RWPE1 (cell line): ENCODE measurements at regions not wholly inside any gene's neighbourhood (a gene's known extent, or its start where the extent isn't known, plus 50 kb on each side); places are given as distances from the start of the nearest gene placed in this dataset.
"Not testable (repeated sequence)": the region's sequence is repeated elsewhere in the genome, so short reads cannot be mapped to it uniquely, and the experiment has no call there.

Experiments
- CTCF ChIA-PET: fragments of 350-600 bp; sonication (Branson Sonifier 250); formaldehyde crosslinking; extraction: SDS; loops from one replicate; lab custom pipeline; 2021; lab: Yijun Ruan, JAX
- POLR2A ChIA-PET: fragments of 400-600 bp; formaldehyde crosslinking; extraction: SDS; loops from one replicate; lab custom pipeline; 2020; ENCODE audit warnings: antibody characterized with exemption; ENCODE audit not compliant: low non-redundant PET; lab: Yijun Ruan, JAX
- DNase-seq: peaks from one replicate; pipeline ENCODE4 v3.0.0; 2012; ENCODE audit warnings: low spot score
- H3K27ac ChIP-seq: fragments of 450-650 bp; 2 replicates; pipeline ENCODE4 v1.5.1; 2017
- TF ChIP-seq, protein P1 (sequence below): fragments of 450-650 bp; conservative IDR thresholded peaks from 2 replicates; pipeline ENCODE4 v1.5.1; 2017; ENCODE audit warnings: low read depth, mild to moderate bottlenecking

DNA sequence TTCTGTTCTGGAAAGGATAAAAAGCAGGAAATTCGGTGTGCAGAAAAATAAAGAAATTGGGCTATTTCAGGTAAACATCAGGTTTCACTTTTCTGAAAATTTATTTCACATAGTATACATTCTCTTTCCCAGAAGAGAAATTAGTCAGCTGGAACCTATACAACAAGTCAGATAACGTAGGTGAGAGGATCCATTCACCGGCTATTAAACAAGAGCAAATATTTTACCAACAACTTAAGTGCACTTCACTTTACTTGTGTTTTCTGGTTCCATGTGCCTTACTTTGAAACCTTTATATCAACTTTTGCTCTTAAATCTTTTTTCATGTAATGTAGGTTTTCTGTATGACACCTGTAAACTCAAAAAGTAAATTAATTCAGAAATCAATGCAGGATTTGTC, 839.7 kb downstream of the CDH11 start:
- no peak for DNase-seq
- ChIA-PET POLR2A (no interaction called here), CTCF (no interaction called here)
- TF ChIP-seq, protein P1, sequence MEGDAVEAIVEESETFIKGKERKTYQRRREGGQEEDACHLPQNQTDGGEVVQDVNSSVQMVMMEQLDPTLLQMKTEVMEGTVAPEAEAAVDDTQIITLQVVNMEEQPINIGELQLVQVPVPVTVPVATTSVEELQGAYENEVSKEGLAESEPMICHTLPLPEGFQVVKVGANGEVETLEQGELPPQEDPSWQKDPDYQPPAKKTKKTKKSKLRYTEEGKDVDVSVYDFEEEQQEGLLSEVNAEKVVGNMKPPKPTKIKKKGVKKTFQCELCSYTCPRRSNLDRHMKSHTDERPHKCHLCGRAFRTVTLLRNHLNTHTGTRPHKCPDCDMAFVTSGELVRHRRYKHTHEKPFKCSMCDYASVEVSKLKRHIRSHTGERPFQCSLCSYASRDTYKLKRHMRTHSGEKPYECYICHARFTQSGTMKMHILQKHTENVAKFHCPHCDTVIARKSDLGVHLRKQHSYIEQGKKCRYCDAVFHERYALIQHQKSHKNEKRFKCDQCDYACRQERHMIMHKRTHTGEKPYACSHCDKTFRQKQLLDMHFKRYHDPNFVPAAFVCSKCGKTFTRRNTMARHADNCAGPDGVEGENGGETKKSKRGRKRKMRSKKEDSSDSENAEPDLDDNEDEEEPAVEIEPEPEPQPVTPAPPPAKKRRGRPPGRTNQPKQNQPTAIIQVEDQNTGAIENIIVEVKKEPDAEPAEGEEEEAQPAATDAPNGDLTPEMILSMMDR: no peak
- H3K27ac ChIP-seq: no peak overlapping the region

DNA sequence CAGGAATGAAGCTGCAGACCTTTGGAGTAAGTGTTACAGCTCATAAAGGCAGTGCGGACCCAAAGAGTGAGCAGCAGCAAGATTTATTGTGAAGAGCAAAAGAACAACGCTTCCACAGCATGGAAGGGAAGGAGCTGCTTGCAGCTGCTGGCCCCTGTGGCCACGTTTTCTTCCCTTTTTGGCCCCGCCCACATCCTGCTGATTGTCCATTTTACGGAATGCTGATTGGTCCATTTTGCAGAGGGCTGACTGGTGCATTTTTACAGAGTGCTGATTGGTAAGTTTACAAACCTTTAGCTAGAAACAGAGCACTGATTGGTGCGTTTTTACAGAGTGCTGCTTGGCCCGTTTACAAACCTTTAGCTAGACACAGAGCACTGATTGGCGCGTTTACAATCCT, 841.5 kb downstream of the CDH11 start:
- no peak for DNase-seq
- CTCF ChIA-PET: no interaction called here
- no peak overlapping the region for H3K27ac ChIP-seq
- POLR2A ChIA-PET: no interaction called here
- TF ChIP-seq, protein P1: no peak

DNA sequence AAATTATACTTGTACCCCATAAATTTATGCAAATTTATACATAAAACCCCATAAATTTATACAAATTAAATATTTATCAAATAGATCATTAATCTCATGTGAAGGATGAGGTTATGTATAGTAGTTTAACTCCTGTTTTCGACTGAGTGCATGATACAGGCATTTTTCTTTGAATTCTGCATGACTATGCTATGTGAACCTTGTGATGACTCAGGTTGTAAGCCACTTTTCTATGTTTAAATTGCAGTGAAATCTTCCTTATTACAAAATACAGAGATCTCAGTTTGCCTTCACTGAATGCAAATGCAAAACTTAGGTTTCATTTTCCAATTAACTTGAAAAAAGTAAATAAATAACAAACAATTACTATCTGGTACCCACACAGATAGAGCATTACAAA, 843.7 kb downstream of the CDH11 start:
- TF ChIP-seq, protein P1: no peak
- ChIA-PET CTCF (no interaction called here), POLR2A (no interaction called here)
- no peak for DNase-seq
- no peak overlapping the region for H3K27ac ChIP-seq

DNA sequence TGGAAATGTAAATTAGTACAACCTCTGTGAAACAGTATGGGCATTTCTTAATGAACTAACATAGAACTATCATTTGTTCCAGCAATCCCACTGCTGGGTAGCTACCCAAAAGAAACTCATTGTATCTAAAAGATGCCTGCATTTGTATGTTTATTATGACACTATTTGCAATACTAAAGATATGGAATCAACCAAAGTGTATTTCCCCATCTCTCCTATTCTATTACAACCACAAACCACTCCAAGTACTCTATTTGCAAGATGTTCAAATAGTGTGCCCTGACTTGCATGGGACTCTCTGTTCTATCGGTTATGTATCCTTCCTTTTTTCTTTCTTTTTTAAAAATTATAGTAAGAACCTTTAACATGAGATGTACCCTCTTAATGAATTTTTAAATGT, 845.2 kb downstream of the CDH11 start:
- no peak overlapping the region for H3K27ac ChIP-seq
- DNase-seq: no peak
- ChIA-PET CTCF (no interaction called here), POLR2A (no interaction called here)
- TF ChIP-seq, protein P1: no peak

DNA sequence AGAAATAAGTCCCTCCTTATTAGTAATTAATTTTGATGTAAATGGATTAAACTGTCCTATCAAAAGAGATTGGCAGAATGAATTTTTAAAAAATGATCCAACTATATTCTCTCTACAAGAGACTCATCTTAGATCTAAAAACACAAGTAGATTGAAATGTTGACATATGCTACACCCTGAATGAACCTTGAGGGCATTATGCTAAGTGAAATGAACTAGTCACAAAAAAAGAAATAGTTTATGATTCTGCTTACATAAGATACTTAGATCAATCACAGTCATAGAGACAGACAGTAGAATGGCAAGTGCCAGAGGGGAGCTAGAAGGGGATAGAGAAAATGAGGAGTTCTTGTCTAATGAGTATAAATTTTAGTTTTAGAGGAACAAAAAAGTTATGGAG, 849.8 kb downstream of the CDH11 start:
- no peak for DNase-seq
- ChIA-PET CTCF (no interaction called here), POLR2A (no interaction called here)
- no peak overlapping the region for H3K27ac ChIP-seq
- TF ChIP-seq, protein P1: no peak

DNA sequence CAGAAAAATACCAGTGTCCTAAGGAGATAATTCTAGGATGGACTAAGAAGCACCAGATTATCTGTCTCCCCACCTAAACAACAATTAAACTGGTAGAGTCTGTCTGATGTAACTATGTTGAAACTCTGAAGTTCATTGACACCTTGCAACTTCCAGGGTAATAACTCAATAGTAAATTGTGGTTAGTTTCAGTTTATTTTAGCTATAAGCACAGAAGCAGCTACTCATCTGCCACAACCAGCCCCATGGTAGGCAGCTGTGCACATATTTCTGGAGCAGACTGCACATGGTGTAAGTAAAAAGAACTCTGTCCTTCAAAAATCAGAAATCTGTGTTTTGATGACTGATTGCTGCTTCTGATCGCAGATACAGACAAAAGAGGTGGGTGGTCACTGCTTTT, 852.1 kb downstream of the CDH11 start:
- DNase-seq: no peak
- TF ChIP-seq, protein P1: no peak
- CTCF ChIA-PET: no interaction called here
- no peak overlapping the region for H3K27ac ChIP-seq
- POLR2A ChIA-PET: no interaction called here

DNA sequence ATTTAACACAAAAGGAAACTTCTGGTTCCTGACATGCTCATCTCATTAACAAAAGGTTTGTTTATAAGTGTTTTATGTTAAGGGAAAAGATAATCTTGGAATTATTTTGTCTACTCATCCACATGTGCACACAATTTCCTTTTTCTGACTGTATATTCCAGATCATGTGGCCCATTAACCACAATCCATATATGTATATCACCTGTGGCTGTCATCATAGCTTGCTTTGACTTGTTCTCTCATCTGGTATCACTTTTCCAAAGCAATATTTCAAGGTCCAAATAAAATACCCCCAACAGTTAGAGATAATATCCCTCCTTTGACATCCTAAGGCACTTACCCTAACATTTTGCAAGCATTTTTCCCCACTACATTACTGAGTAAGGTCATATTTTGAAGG, 856.1 kb downstream of the CDH11 start:
- ChIA-PET CTCF (no interaction called here), POLR2A (no interaction called here)
- TF ChIP-seq, protein P1: no peak
- no peak overlapping the region for H3K27ac ChIP-seq
- no peak for DNase-seq

DNA sequence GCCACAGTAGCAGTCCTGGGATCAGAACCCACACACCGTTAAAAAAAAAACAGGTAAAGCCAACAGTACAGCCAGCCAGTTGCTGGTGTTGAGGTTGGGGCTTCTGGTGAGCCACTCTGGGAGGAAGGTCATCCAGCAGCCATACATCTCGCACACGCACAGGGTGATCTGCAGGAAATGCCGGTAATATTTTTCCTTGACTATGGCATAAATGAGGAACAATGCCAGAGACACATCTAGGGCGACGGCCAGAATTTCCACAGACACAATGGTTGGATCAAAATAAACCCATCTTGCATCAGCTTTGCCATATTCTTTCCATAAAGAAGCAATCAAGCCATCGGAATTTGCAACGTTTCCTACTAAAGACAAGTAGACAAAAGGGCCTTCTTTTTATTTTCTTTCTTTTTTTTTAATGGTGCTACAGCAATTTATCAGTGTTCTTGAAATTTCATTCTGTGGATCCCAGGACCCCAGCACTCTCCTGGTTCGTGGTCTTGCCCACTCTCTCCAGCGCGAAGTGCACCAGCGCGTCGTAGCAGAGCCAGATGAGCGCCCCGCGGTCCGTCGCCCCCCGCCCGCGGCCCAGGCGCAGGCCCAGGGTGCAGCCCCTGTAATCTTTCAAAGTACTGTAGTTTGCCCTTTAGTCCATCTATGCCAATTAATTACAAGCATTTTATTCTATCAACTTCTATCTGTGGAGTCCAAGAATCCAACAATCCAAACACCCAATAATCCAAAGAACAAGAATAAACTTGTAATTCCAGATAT, 861.0 kb downstream of the CDH11 start:
- H3K27ac ChIP-seq, CTCF ChIA-PET, DNase-seq, POLR2A ChIA-PET: not testable (repeated sequence)
